Fibroblast of the conjunctiva (primary cell): ENCODE measurements at regions not wholly inside any gene's neighbourhood (a gene's known extent, or its start where the extent isn't known, plus 50 kb on each side); places are given as distances from the start of the nearest gene placed in this dataset.

Experiments used
- DNase-seq: peaks from one replicate; pipeline ENCODE4 v3.0.0-alpha.2; 2010; ENCODE audit warnings: low read depth

DNA sequence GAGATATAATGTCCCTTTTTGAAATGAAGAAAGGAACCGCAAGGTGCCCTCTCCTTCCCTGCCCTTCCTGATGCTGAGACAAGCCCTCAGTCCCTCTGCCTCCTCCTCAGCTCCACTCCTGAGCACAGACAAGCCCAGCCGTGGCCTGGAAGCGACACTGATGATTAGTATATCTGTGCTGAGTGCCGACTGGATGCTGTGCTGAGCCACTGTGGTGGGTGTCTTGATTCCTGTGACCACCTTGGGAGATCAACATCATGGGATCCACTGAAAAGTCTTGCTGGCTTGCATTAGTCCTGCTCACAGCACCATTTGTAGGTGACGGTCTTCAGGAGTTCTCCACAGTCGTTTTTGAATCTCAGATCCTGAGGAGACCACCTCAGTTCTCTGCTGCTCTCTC is 59.5 kb upstream of the HGFAC start:
- no peak for DNase-seq

DNA sequence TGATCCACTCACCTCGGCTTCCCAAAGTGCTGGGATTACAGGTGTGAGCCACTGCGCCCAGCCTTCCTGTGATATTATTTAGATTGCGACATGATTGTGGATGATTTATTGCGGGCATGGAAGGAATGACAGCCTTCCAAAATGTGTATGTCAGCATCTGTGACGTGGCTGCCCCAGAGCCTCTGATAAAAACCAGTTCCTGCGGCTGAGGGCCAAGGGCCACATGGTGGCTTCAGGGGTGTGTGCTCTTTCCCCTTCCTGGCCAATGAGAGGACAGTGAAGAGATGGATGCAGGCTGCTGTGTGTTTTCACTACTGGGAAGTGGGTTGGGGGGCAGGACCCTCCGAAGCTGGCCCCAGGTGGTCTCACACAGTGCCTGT is 57.4 kb upstream of the HGFAC start:
- DNase-seq, result no peak

DNA sequence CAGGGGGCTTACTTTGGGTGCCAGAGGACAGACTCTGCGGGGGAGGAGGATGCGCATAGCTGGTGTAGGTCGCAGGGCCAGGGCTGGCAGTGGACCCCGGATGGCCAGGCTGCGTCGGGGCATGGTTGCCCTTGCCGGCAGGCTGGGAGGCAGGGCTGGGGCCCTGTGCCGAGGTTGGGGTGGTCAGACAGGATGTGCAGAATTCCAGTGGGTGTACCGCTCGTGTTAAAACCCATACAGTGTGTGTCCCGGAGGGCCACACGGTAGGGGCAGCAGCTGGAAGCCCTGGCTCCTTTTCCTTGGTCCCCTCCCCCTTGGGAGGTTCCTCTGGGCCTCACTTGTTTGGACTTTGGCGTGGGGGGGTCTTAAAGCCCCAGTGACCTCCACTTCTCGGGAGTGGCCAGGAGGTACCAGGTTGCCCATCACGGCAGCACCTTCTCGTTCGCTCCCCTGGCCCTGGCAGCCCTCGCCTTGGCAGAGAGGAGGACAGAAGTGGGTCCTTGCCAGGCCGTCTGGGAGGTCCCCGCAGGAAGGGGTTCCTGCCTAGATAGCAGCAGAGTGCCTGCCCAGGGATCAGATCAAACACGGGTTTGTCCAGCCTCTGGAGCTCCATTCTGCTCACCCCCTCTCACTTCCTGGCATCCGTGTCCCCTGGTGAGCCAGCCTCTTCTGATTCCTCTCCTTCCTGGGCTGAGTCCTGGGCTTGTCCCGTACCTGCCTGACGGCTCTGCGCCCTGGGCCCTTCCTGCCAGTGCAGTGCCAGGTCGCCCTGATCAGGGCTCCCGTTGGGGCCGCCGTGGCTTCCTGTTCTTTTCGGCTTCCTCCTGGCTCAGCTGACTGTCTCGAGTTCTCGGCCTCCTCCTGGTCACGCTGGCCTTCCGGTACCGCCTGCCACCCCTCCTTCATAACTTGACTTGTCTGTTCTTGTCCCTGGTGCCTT is 56.7 kb upstream of the HGFAC start:
- DNase-seq, result no peak

DNA sequence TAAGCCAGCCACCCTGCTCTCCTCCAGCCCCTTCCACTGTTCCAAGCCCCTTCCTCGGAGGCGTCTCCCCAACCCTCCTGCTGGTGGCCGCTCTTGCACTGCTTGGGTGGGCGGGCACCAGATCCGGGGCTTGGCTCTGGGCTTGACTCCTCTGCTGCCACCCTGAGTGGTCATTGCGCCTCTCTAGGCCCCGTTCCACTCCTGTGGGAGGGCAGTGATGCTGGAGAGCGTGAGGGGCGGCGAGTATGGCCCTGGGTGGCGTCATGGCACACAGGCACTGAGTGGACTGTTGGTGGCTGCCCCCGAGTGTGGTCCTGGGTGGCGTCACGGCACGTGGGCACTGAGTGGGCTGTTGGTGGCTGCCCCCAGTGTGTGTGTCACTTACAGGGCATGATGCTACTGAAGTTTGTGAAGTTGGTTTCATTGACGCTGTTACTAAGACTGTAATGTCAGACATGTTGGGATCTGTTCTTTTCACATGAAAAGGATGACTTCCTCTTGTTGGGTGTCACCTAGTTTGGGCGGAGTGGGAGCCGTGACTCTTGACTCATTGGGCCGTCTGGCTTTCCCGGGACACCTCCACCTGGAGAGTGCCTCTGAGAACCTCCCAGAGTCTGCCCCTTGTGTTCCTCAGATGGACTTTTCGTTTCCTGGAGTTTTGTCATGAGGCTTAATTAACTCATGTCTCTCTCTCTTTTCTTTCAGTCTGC is 55.9 kb upstream of the HGFAC start:
- no peak for DNase-seq

DNA sequence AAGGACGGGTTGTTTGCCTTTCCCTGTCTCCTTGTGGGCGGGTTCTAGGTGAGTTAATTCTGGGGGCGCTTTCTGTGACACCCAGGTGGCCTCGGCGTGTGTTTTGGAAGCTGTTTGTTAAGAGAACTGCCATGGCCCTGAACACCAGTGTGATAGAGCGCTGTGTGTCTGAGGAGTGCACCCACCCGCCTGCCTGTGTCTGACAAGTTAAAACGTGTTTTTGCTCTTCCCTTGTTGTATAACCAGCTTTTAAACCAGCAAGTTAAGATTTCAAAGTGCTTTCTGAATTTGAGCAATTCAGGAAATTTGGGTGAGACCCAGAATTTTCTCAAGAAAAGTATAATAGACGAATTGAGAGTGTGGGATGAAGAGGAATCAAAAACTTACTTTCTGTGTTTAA is 55.2 kb upstream of the HGFAC start:
- no peak for DNase-seq

DNA sequence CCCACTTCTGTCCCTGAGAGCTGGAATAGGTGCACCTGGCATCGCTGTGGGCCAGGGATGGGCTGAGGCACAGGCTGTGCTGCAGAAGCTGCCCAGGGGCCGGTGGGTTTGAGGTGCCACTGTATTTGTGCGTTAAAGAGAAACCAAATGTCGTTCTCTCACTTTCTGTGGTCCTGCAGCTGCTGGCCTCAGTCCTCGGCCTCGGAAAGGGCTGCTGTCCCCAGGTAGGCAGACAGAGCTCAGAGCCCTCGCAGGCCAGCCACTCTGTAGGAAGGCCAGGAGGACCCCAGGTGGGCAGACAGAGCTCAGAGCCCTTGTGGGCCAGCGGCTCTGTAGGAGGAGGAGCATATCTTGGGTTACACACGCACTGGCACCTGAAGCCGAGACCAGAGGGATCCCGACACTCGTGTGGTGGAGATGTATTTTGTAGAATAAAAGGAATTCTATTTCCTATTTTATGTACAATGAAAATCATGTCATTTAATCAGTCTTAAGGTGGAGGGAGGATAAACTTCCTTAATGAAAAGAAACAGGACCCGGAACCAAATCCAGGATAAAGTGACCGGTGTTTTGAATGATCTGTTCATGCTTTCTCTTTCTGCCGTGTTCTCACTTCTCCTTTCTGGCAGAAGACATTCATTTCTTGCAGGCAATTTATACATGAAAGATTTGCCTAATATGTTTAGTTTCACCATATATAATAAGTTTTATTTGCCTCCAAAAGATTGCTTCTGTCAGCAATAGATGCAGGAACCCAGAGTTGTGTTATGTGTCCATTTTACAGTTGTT is 54.4 kb upstream of the HGFAC start:
- no peak for DNase-seq

DNA sequence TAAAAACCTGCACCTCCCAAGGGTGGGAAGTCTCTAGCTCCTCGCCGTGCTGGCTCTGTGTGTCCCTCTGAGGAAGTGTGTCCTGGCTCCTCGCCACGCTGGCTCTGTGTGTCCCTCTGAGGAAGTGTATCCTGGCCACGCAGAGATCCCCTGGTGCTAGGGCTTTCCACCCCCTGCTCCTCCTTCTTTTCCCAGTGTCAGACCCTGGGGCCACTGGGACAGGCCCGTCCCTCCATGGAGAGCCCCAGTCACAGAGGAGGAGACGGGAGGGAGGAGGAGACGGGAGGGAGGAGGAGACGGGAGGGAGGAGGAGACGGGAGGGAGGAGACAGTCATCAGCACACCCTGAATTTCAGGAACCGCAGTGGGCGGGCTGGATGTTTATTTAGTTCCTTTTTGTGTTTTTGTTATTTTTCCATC is 53.8 kb upstream of the HGFAC start:
- DNase-seq, result no peak

DNA sequence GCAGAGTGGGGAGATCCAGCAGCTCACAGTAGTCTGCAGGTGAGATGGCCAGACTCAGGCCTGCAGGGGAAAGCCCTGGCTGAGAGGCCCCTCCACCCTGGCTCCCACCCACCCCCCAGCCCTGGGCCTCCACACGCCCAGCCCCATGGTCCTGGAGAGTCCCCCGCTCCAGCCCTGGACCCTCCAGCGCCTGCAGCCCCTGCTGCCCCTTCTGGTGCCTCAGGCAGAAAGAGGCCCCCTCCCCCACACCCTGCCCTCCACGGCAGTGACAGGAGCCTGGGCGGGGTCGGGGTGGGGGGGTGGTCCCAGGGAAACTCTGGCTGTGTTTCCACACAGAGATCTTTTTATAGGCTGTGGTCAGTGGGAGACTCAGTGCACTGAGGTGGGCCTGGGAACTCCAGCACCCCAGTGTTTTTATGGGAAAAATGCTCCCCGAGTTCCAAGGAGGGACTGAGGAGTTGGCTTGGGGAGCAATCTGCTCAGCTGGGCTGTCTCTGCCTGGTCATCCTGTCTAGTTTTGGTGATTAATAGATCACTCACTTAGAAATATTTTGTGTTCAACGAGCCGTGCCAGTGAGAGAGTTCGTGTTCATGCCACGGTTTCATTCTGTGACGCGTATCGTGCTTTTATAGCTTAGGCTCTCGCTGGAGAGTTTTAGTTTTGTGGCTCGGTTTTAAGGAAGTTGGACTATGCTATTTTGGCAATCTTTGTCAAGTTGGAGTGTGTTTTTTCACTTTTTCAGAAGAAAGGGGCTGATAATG is 53.1 kb upstream of the HGFAC start:
- DNase-seq, result no peak

DNA sequence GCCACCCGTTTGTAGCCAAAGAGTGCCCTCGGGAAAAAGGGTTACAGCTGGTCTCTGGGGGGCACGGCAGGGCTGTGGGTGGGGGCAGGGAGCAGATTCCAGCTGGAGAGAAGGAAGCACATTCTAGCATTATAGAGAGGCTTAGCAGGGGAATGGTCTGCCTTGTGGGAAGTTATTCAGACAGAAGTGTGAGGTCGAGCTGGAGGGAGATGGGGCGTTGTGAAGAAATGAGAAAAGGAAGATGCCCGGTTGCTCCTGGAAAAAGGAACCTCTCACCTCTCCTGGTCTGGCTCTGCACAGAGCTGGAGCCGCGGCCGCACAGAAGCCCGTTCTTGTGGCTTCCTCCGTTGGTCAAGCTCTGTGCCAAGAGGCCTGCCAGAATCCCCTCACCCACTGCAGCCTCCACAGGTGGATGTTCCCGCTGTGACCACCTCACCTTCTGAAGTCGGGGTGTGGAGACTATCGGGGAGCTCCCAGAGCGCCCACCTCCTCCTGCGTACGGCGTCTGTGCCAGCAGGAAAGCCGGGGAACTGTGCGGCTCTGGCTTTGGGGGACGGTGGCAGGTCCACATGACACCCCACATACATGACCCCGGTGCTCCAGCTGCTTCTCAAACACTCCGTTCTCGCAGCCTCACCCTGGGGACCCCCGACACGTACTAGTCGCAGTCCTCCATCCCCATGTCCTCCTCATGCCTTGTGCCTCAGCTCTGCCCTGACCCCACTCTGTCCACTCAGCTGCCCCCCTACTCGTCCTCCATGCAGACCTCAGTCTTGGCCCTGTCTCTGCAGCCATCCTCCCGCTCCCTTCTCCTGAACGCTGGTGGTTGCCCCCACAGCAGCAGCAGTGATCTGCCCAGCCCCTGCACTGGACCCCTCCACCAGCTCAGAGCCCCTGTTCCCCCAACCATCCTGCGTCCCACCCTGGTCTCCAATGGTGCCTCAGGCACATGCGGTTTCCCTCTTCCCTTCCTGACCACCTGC is 52.2 kb upstream of the HGFAC start:
- no peak for DNase-seq

DNA sequence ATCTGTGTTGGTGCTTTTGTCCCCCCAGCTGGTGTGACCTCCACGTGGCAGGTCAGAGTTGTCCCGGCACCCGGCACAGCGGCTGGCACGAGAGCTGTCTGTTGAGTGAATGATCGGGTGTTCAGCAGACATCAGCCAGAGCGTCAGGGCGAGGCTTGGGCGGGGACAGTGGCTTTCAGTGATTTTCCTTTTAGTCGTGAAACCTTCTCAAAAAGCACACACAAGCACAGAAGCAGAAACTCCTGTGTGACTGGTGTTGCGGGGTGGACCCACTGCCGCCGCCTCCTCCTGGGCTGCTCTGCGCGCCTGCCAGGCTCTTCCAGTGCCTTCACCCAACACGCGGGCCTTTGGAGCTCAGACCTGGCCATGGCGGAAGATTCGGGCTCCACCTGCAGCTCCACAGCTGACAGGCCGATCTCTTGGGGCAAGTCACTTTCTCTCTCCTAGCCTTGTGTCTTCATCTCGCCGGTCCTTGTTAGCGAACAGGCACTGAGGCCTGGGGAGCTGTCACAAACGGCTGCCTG is 51.4 kb upstream of the HGFAC start:
- no peak for DNase-seq

DNA sequence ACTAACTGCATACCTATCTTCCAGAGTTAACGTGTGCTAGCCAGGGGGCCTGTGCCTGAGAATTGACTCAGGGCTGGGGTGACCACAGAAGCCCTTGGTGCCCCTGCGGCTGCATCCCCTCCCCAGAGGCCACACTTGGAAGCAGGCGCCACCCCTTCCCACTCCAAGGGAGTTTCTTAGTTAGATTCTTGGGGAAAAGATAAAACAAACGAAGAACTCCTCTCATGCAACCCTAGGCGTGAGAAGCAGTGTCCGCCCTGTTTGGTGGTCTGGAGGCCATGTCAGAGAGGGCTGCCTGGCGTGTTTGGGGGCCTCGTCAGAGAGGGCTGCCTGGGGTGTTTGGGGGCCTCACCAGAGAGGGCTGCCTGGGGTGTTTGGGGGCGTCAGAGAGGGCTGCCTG is 50.3 kb upstream of the HGFAC start:
- no peak for DNase-seq
